Right lobe of liver (tissue), 6 donors: ENCODE measurements at regions not wholly inside any gene's neighbourhood (a gene's known extent, or its start where the extent isn't known, plus 50 kb on each side); places are given as distances from the start of the nearest gene placed in this dataset.

ENCODE experiments used
- ATAC-seq, 4 donors: fragments of 200-7000 bp; cut with Tn5 transposase; one replicate each; pipeline ENCODE4 v1.9.1; 2020; ENCODE audit warnings: mild to moderate bottlenecking in 4 of 4, moderate library complexity in 4 of 4
- DNase-seq, 3 donors: peaks; one replicate each; pipeline ENCODE4 v3.0.0-alpha.2; 2020
- H3K27ac ChIP-seq, 3 donors: fragments of 200-600 bp; one replicate each; pipeline ENCODE4 v1.8.0; 2022
- H3K27me3 ChIP-seq, 2 donors: fragments of 200-600 bp; one replicate each; pipeline ENCODE4 v1.8.0; 2022
- H3K36me3 ChIP-seq, 4 donors: fragments of 200-600 bp; sonication (generic) in 1 of 4; one replicate each; pipeline versions ENCODE4 v1.5.1 to v1.8.0; 2017 to 2022; ENCODE audit warnings: control low read depth in 1 of 4
- H3K4me1 ChIP-seq, 4 donors: fragments of 200-600 bp; sonication (generic) in 1 of 4; one replicate each; pipeline versions ENCODE4 v1.5.1 to v1.8.0; 2017 to 2022; ENCODE audit warnings: control low read depth in 1 of 4
- H3K4me3 ChIP-seq, 3 donors: fragments of 200-600 bp; one replicate each; pipeline ENCODE4 v1.8.0; 2022
- H3K9me3 ChIP-seq, 4 donors: fragments of 200-600 bp; sonication (generic) in 1 of 4; one replicate each; pipeline versions ENCODE4 v1.5.1 to v1.8.0; 2017 to 2022; ENCODE audit warnings: control low read depth in 1 of 4
- CTCF ChIP-seq, 4 donors: fragments of 200-600 bp in 3 of 4; fragments of 450-650 bp in 1 of 4; IDR thresholded peaks; one replicate each; pipeline versions ENCODE4 v1.5.1 to v1.8.0; 2016 to 2022; ENCODE audit warnings: antibody characterized with exemption in 4 of 4, mild to moderate bottlenecking in 2 of 4
- POLR2A ChIP-seq: fragments of 450-650 bp; IDR thresholded peaks from one replicate; pipeline ENCODE4 v1.6.1; 2017; ENCODE audit warnings: antibody characterized with exemption, mild to moderate bottlenecking
- WGBS: methylation state at CpG from one replicate; pipeline ENCODE4 v1.1.6; 2018; ENCODE audit warnings: low coverage, low lambda C conversion rate; ENCODE audit not compliant: insufficient coverage; ENCODE audit errors: missing lambda C conversion rate; 5-methylcytosine and 5-hydroxymethylcytosine counted together
- intact Hi-C, 2 donors: fragments of 100-400 bp; cut with DNase I; formaldehyde crosslinking; loops; one replicate each; pipeline versions ENCODE4 v1.11.2 to v1.14.1; 2022
- donor health status: DM: no; HTN: yes; CAD: no.
- donor health status: DM: no; HTN: no; CAD: no.
- donor health status: DM: no; HTN: no; CAD: no.
- donor health status: DM: no; HTN: yes; CAD: no.
- donor health status: DM: no; HTN: yes; CAD: no.

GRCh38 chr20:60395991-60396390 lies 437.8 kb downstream of the CDH26 start:
- no peak overlapping the region for H3K27ac ChIP-seq
- no peaks in the 10 kb centered on the region for H3K36me3 ChIP-seq
- 56% methylated on average over 2 of the region's 3 CpGs for WGBS
- H3K4me3 ChIP-seq = no peak overlapping the region
- DNase-seq = no peak
- H3K9me3 ChIP-seq = peaks cover 0 to 4% (median 0%) of the 10 kb centered on the region in 4 donors
- no peaks in the 10 kb centered on the region for H3K4me1 ChIP-seq
- H3K27me3 ChIP-seq = no peaks in the 10 kb centered on the region
- TF ChIP-seq CTCF (IDR thresholded peaks at IDR 0.05) (no peak), POLR2A (no peak)
- intact Hi-C loops = no loop called here
- no peak for ATAC-seq

- Histone ChIP-seq H3K9me3 (peaks cover 0 to 4% (median 0%) of the 10 kb centered on the region in 4 donors), H3K4me1 (no peaks in the 10 kb centered on the region), H3K4me3 (no peak overlapping the region), H3K27ac (no peak overlapping the region), H3K36me3 (no peaks in the 10 kb centered on the region), H3K27me3 (no peaks in the 10 kb centered on the region)
- DNase-seq (no peak), ATAC-seq (no peak)
- 76% methylated on average over 1 of the region's 1 CpG for WGBS
- TF ChIP-seq CTCF (IDR thresholded peaks at IDR 0.05) = no peak
- no peak for TF ChIP-seq POLR2A
- intact Hi-C loops = no loop called here
These were observed 442.3 kb downstream of the CDH26 start for GRCh38 chr20:60400567-60400966.

GRCh38 chr20:60402189-60403058 lies 444.2 kb downstream of the CDH26 start:
- DNase-seq (no peak), ATAC-seq (no peak)
- H3K9me3 ChIP-seq = peaks cover 0 to 4% (median 0%) of the 10 kb centered on the region in 4 donors
- H3K27me3 ChIP-seq = no peaks in the 10 kb centered on the region
- TF ChIP-seq CTCF (IDR thresholded peaks at IDR 0.05) (no peak), POLR2A (no peak)
- intact Hi-C loops = no loop called here
- H3K36me3 ChIP-seq = no peaks in the 10 kb centered on the region
- 46% methylated on average over 7 of the region's 8 CpGs for WGBS
- no peaks in the 10 kb centered on the region for H3K4me1 ChIP-seq
- H3K27ac ChIP-seq = no peak overlapping the region
- H3K4me3 ChIP-seq = no peak overlapping the region

- no peaks in the 10 kb centered on the region for H3K27me3 ChIP-seq
- 52% methylated on average over 7 of the region's 8 CpGs for WGBS
- ATAC-seq = no peak
These were observed 445.0 kb downstream of the CDH26 start for GRCh38 chr20:60403105-60403741.

More at GRCh38 chr20:60403105-60403741, 445.0 kb downstream of the CDH26 start:
- no peak for DNase-seq
- Histone ChIP-seq H3K36me3 (no peaks in the 10 kb centered on the region), H3K27ac (no peak overlapping the region), H3K9me3 (peaks cover 0 to 4% (median 0%) of the 10 kb centered on the region in 4 donors), H3K4me1 (no peaks in the 10 kb centered on the region), H3K4me3 (no peak overlapping the region)
- TF ChIP-seq POLR2A (no peak), CTCF (IDR thresholded peaks at IDR 0.05) (no peak)
- intact Hi-C loops = no loop called here
